ENCODE measurements at regions not wholly inside any gene's neighbourhood (a gene's known extent, or its start where the extent isn't known, plus 50 kb on each side); places are given as distances from the start of the nearest gene placed in this dataset.

DNA sequence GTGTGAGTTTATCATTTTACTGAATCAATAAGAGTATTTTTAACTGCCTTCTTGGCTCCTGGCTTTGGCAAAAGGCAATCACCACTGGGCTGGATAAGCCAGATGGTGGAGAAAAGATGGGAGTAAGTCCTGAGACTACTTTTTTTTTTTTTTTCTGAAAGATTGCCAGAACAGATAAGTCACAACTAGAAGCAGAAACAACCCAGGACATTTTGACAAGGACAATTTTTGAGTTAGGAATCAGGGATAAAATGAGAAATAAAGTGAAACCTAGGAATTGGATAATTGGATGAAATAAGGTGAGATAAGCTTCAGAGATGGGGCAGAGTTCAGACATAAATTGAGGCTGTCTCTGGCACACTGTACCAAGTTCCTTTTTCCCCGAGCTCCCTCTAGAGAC, 471.0 kb downstream of the KLHL13 start:
- TF ChIP-seq, protein P1, sequence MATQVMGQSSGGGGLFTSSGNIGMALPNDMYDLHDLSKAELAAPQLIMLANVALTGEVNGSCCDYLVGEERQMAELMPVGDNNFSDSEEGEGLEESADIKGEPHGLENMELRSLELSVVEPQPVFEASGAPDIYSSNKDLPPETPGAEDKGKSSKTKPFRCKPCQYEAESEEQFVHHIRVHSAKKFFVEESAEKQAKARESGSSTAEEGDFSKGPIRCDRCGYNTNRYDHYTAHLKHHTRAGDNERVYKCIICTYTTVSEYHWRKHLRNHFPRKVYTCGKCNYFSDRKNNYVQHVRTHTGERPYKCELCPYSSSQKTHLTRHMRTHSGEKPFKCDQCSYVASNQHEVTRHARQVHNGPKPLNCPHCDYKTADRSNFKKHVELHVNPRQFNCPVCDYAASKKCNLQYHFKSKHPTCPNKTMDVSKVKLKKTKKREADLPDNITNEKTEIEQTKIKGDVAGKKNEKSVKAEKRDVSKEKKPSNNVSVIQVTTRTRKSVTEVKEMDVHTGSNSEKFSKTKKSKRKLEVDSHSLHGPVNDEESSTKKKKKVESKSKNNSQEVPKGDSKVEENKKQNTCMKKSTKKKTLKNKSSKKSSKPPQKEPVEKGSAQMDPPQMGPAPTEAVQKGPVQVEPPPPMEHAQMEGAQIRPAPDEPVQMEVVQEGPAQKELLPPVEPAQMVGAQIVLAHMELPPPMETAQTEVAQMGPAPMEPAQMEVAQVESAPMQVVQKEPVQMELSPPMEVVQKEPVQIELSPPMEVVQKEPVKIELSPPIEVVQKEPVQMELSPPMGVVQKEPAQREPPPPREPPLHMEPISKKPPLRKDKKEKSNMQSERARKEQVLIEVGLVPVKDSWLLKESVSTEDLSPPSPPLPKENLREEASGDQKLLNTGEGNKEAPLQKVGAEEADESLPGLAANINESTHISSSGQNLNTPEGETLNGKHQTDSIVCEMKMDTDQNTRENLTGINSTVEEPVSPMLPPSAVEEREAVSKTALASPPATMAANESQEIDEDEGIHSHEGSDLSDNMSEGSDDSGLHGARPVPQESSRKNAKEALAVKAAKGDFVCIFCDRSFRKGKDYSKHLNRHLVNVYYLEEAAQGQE (IDR thresholded peaks at IDR 0.05; ENCODE audit: insufficient replicate concordance, low read depth): no peak
- TF ChIP-seq, protein P2, sequence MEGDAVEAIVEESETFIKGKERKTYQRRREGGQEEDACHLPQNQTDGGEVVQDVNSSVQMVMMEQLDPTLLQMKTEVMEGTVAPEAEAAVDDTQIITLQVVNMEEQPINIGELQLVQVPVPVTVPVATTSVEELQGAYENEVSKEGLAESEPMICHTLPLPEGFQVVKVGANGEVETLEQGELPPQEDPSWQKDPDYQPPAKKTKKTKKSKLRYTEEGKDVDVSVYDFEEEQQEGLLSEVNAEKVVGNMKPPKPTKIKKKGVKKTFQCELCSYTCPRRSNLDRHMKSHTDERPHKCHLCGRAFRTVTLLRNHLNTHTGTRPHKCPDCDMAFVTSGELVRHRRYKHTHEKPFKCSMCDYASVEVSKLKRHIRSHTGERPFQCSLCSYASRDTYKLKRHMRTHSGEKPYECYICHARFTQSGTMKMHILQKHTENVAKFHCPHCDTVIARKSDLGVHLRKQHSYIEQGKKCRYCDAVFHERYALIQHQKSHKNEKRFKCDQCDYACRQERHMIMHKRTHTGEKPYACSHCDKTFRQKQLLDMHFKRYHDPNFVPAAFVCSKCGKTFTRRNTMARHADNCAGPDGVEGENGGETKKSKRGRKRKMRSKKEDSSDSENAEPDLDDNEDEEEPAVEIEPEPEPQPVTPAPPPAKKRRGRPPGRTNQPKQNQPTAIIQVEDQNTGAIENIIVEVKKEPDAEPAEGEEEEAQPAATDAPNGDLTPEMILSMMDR (IDR thresholded peaks at IDR 0.05; ENCODE audit: insufficient read depth, low read length): no peak

All from HL-60 (cell line).